CD14-positive monocyte (primary cell): ENCODE measurements at regions not wholly inside any gene's neighbourhood (a gene's known extent, or its start where the extent isn't known, plus 50 kb on each side); places are given as distances from the start of the nearest gene placed in this dataset.
A peak's percentile ranks its signal among the peaks of the same experiment; 100 is the strongest.

Experiments
- DNase-seq, 3 donors: peaks; one replicate each; pipeline ENCODE4 v3.0.0-alpha.2; 2011 to 2022
- H2AFZ ChIP-seq: 2 replicates; pipeline ENCODE4 v1.6.0; 2012; ENCODE audit warnings: mild to moderate bottlenecking, low read depth, low read length, inconsistent platforms; ENCODE audit not compliant: insufficient read depth, poor library complexity, severe bottlenecking
- H3K27ac ChIP-seq, 2 donors: 1 replicate in 1 of 2; 2 replicates in 1 of 2; pipeline ENCODE4 v1.5.1; 2012 to 2013; ENCODE audit warnings: low read length in 2 of 2, control low read depth in 1 of 2, inconsistent platforms in 1 of 2, low read depth in 1 of 2, mild to moderate bottlenecking in 1 of 2
- H3K27me3 ChIP-seq, 2 donors: one replicate each; pipeline versions ENCODE4 v1.6.0 to v1.6.1; 2011 to 2013; ENCODE audit warnings: low read length in 2 of 2; ENCODE audit not compliant: control insufficient read depth in 2 of 2, insufficient read depth in 2 of 2
- H3K36me3 ChIP-seq, 2 donors: replicated peaks in 1 of 2; 1 replicate in 1 of 2; 2 replicates in 1 of 2; pipeline versions ENCODE4 v1.5.1 to v1.6.1; 2012 to 2013; ENCODE audit warnings: low read length in 2 of 2, control low read depth in 1 of 2, inconsistent platforms in 1 of 2, mild to moderate bottlenecking in 1 of 2; ENCODE audit not compliant: insufficient read depth in 2 of 2, control insufficient read depth in 1 of 2
- H3K4me1 ChIP-seq, 2 donors: 1 replicate in 1 of 2; 2 replicates in 1 of 2; pipeline versions ENCODE4 v1.5.1 to v1.6.1; 2012 to 2013; ENCODE audit warnings: low read length in 2 of 2, control low read depth in 1 of 2, inconsistent platforms in 1 of 2, mild to moderate bottlenecking in 1 of 2, moderate library complexity in 1 of 2; ENCODE audit not compliant: insufficient read depth in 2 of 2, control insufficient read depth in 1 of 2
- H3K4me2 ChIP-seq: replicated peaks from 2 replicates; pipeline ENCODE3; 2012; ENCODE audit warnings: low read length, moderate library complexity, mild to moderate bottlenecking; ENCODE audit not compliant: poor library complexity, severe bottlenecking; ENCODE audit errors: extremely low read depth
- H3K4me3 ChIP-seq, 3 experiments: fragments of 200-600 bp in 1 of 3; sonication (generic) in 1 of 3; replicated peaks in 1 of 3; 1 replicate in 2 of 3; 2 replicates in 1 of 3; pipeline ENCODE4 v1.5.1; 2011 to 2013; ENCODE audit warnings: low read length in 3 of 3, mild to moderate bottlenecking in 3 of 3, control low read depth in 2 of 3, low read depth in 2 of 3, inconsistent platforms in 1 of 3, moderate library complexity in 1 of 3
- H3K79me2 ChIP-seq: 2 replicates; pipeline ENCODE4 v1.6.0; 2012; ENCODE audit warnings: mild to moderate bottlenecking, control low read depth, inconsistent platforms, low read length, moderate library complexity; ENCODE audit not compliant: insufficient read depth
- H3K9ac ChIP-seq: 2 replicates; pipeline ENCODE4 v1.6.0; 2017; ENCODE audit warnings: low read length, mild to moderate bottlenecking; ENCODE audit not compliant: insufficient read depth, poor library complexity, severe bottlenecking
- H3K9me3 ChIP-seq, 2 donors: replicated peaks in 1 of 2; 1 replicate in 1 of 2; 2 replicates in 1 of 2; pipeline versions ENCODE4 v1.5.1 to v1.6.1; 2012 to 2013; ENCODE audit warnings: low read length in 2 of 2, control low read depth in 1 of 2; ENCODE audit not compliant: control insufficient read depth in 1 of 2, insufficient read depth in 1 of 2
- H4K20me1 ChIP-seq: 2 replicates; pipeline ENCODE4 v1.6.0; 2012; ENCODE audit warnings: mild to moderate bottlenecking, low read length, control low read depth, moderate library complexity; ENCODE audit not compliant: insufficient read depth
- H3K27ac Mint-ChIP-seq, 7 donors: one replicate each; pipeline ENCODE4 v1.8.0; 2020; ENCODE audit warnings: mild to moderate bottlenecking in 7 of 7, mixed read lengths in 7 of 7, moderate library complexity in 6 of 7, inconsistent platforms in 2 of 7
- H3K27me3 Mint-ChIP-seq, 3 donors: one replicate each; pipeline ENCODE4 v1.8.0; 2021 to 2022; ENCODE audit warnings: low read depth in 3 of 3, mild to moderate bottlenecking in 3 of 3, mixed read lengths in 3 of 3, moderate library complexity in 3 of 3, inconsistent platforms in 1 of 3
- H3K36me3 Mint-ChIP-seq, 2 donors: one replicate each; pipeline ENCODE4 v1.8.0; 2020; ENCODE audit warnings: mixed read lengths in 2 of 2, inconsistent platforms in 1 of 2, mild to moderate bottlenecking in 1 of 2
- H3K4me1 Mint-ChIP-seq: one replicate; pipeline ENCODE4 v1.8.0; 2020; ENCODE audit warnings: mild to moderate bottlenecking, mixed read lengths
- H3K4me3 Mint-ChIP-seq, 2 donors: one replicate each; pipeline ENCODE4 v1.8.0; 2020; ENCODE audit warnings: mild to moderate bottlenecking in 2 of 2, mixed read lengths in 2 of 2, moderate library complexity in 1 of 2
- H3K9me3 Mint-ChIP-seq, 7 donors: one replicate each; pipeline ENCODE4 v1.8.0; 2020 to 2022; ENCODE audit warnings: mixed read lengths in 7 of 7, mild to moderate bottlenecking in 6 of 7, moderate library complexity in 6 of 7, inconsistent platforms in 2 of 7
- CTCF ChIP-seq: fragments of 200-600 bp; IDR thresholded peaks from one replicate; pipeline ENCODE4 v1.8.0; 2022; ENCODE audit warnings: antibody characterized with exemption, mild to moderate bottlenecking
- WGBS: methylation state at CpG from one replicate; pipeline ENCODE4 v1.1.5; 2013; ENCODE audit warnings: missing lambda C conversion rate; ENCODE audit not compliant: insufficient coverage; 5-methylcytosine and 5-hydroxymethylcytosine counted together
- intact Hi-C, 2 donors: fragments of 100-400 bp; cut with micrococcal nuclease; formaldehyde crosslinking; loops; one replicate each; pipeline versions ENCODE4 v1.15.0 to v1.15.1; 2023

GRCh38 chr1:182213163-182213562 lies 151.7 kb upstream of the ZNF648 start:
- peak; percentile 25 to 41 (median 29) for DNase-seq
- TF ChIP-seq CTCF, result no peak
- H3K9me3 ChIP-seq, result no peaks in the 10 kb centered on the region
- H3K36me3 Mint-ChIP-seq, result no peaks in the 10 kb centered on the region
- H3K27ac ChIP-seq, result no peak overlapping the region
- H3K27me3 Mint-ChIP-seq, result no peaks in the 10 kb centered on the region
- H3K4me3 Mint-ChIP-seq, result no peak overlapping the region
- no peak overlapping the region for H3K9ac ChIP-seq
- H3K4me1 ChIP-seq, result peaks cover 0 to 3% of the 10 kb centered on the region in 2 donors
- H4K20me1 ChIP-seq, result no peaks in the 10 kb centered on the region
- no peaks in the 10 kb centered on the region for H3K79me2 ChIP-seq
- no peak overlapping the region for H3K4me2 ChIP-seq
- peak overlapping the region in 1 of 7 donors; percentile 11 for H3K27ac Mint-ChIP-seq
- peaks cover 0 to under 1% (median 0%) of the 10 kb centered on the region in 7 donors for H3K9me3 Mint-ChIP-seq
- H3K4me3 ChIP-seq, result no peak overlapping the region
- H3K27me3 ChIP-seq, result peaks cover 0 to 2% of the 10 kb centered on the region in 2 donors
- no peak overlapping the region for H2AFZ ChIP-seq
- intact Hi-C loops, result no loop called here
- WGBS, result no CpG with 5 or more reads among the region's 1 CpG
- no peaks in the 10 kb centered on the region for H3K36me3 ChIP-seq
- H3K4me1 Mint-ChIP-seq, result peaks cover 4% of the 10 kb centered on the region

GRCh38 chr1:182211386-182211785 lies 149.9 kb upstream of the ZNF648 start:
- H3K4me1 ChIP-seq, result peaks cover 0 to 3% of the 10 kb centered on the region in 2 donors
- H3K36me3 Mint-ChIP-seq, result no peaks in the 10 kb centered on the region
- peaks cover 4% of the 10 kb centered on the region for H3K4me1 Mint-ChIP-seq

More at GRCh38 chr1:182211386-182211785, 149.9 kb upstream of the ZNF648 start:
- Histone ChIP-seq H3K9me3 (no peaks in the 10 kb centered on the region), H4K20me1 (no peaks in the 10 kb centered on the region), H3K9ac (no peak overlapping the region), H3K79me2 (no peaks in the 10 kb centered on the region), H3K27me3 (peaks cover 0 to 2% of the 10 kb centered on the region in 2 donors), H3K4me3 (no peak overlapping the region), H3K36me3 (no peaks in the 10 kb centered on the region), H2AFZ (no peak overlapping the region), H3K27ac (no peak overlapping the region), H3K4me2 (no peak overlapping the region)
- no peak overlapping the region for H3K27ac Mint-ChIP-seq
- H3K27me3 Mint-ChIP-seq, result peaks cover 0 to 4% (median 0%) of the 10 kb centered on the region in 3 donors
- no peak for DNase-seq
- no peak for TF ChIP-seq CTCF
- no peak overlapping the region for H3K4me3 Mint-ChIP-seq
- no peaks in the 10 kb centered on the region for H3K9me3 Mint-ChIP-seq
- intact Hi-C loops, result no loop called here
